ENCODE measurements at regions not wholly inside any gene's neighbourhood (a gene's known extent, or its start where the extent isn't known, plus 50 kb on each side); places are given as distances from the start of the nearest gene placed in this dataset.

DNA sequence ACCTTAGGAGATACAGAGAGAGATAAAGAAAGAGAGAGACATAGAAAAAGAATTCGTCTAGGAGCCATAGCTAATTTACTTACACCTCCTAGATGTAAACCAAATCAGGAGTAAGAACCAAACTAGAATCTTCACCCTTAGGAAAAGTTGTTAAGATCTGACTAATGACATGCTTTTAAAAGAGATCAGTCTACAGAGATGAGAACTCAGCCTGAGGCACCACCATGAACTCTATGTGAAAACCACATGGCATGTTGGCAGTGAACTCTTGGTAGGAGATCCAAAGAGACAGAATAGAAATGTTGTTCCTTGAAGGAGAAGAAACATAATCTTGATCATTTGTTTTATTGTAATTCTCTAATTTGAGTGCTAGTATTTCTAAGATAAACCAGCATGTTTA lies 585.4 kb upstream of the ID2 start:
- TF ChIP-seq CREB1 (IDR thresholded peaks at IDR 0.05; ENCODE audit: low read depth) (no peak), EP300 (IDR thresholded peaks at IDR 0.05; ENCODE audit: borderline replicate concordance) (no peak)

DNA sequence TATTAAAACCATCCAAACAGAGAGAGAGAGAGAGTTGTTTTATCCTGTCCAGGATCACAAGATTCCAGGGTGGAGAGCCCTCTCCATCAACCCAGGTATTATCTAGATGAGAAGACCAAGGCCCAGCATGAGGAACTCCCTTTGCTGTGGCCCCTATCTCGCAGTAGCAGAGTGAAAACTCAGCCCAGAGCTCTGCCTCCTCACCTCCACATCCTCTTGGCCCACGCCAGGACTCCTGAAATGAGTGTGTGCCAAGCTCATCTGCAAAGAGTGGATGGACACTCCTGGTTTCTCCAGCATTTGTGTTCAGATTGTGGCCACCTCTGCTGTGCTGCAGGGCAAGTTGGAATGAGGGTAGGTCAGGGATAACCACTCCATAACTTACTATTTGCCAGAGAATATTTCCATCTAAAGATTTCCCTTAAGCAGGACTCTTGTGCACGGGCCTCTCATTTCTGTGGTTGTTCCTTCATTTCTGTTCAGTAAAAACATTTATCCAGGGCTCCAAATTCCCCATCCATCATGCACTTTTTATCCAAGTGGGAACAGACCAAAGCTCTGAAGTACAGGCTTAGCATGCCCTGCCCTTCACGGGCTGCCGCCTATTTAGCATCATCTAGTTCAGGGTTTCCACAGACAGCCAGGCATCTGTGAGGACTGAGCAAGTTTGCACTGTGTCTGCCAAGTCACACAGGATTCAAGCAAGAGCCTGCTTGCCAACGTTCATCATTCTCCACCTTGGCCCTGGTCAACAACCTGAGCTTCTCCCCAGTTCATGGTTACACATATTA lies 583.2 kb upstream of the ID2 start:
- TF ChIP-seq NFIC (IDR thresholded peaks at IDR 0.05) (no peak), CEBPB (IDR thresholded peaks at IDR 0.05) (no peak), YY1 (IDR thresholded peaks at IDR 0.05; ENCODE audit: low read depth) (no peak), RAD21 (IDR thresholded peaks at IDR 0.05; ENCODE audit: low read depth) (no peak), ZBTB7A (IDR thresholded peaks at IDR 0.05; ENCODE audit: low read depth) (no peak), FOXM1 (IDR thresholded peaks at IDR 0.05; ENCODE audit: borderline replicate concordance, low read depth) (no peak), TCF12 (IDR thresholded peaks at IDR 0.05; ENCODE audit: low read depth) (no peak), EGR1 (IDR thresholded peaks at IDR 0.05) (no peak), EP300 (IDR thresholded peaks at IDR 0.05; ENCODE audit: borderline replicate concordance) (no peak), TEAD4 (IDR thresholded peaks at IDR 0.05) (no peak), CREB1 (IDR thresholded peaks at IDR 0.05; ENCODE audit: low read depth) (no peak), TAF1 (IDR thresholded peaks at IDR 0.05; ENCODE audit: low read depth) (no peak)
- TF ChIP-seq, protein P1, sequence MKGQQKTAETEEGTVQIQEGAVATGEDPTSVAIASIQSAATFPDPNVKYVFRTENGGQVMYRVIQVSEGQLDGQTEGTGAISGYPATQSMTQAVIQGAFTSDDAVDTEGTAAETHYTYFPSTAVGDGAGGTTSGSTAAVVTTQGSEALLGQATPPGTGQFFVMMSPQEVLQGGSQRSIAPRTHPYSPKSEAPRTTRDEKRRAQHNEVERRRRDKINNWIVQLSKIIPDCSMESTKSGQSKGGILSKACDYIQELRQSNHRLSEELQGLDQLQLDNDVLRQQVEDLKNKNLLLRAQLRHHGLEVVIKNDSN (IDR thresholded peaks at IDR 0.05), result no peak
- TF ChIP-seq, protein P2, sequence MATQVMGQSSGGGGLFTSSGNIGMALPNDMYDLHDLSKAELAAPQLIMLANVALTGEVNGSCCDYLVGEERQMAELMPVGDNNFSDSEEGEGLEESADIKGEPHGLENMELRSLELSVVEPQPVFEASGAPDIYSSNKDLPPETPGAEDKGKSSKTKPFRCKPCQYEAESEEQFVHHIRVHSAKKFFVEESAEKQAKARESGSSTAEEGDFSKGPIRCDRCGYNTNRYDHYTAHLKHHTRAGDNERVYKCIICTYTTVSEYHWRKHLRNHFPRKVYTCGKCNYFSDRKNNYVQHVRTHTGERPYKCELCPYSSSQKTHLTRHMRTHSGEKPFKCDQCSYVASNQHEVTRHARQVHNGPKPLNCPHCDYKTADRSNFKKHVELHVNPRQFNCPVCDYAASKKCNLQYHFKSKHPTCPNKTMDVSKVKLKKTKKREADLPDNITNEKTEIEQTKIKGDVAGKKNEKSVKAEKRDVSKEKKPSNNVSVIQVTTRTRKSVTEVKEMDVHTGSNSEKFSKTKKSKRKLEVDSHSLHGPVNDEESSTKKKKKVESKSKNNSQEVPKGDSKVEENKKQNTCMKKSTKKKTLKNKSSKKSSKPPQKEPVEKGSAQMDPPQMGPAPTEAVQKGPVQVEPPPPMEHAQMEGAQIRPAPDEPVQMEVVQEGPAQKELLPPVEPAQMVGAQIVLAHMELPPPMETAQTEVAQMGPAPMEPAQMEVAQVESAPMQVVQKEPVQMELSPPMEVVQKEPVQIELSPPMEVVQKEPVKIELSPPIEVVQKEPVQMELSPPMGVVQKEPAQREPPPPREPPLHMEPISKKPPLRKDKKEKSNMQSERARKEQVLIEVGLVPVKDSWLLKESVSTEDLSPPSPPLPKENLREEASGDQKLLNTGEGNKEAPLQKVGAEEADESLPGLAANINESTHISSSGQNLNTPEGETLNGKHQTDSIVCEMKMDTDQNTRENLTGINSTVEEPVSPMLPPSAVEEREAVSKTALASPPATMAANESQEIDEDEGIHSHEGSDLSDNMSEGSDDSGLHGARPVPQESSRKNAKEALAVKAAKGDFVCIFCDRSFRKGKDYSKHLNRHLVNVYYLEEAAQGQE (IDR thresholded peaks at IDR 0.05; ENCODE audit: low read depth), result no peak
- TF ChIP-seq, protein P3, sequence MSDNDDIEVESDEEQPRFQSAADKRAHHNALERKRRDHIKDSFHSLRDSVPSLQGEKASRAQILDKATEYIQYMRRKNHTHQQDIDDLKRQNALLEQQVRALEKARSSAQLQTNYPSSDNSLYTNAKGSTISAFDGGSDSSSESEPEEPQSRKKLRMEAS (IDR thresholded peaks at IDR 0.05), result no peak

DNA sequence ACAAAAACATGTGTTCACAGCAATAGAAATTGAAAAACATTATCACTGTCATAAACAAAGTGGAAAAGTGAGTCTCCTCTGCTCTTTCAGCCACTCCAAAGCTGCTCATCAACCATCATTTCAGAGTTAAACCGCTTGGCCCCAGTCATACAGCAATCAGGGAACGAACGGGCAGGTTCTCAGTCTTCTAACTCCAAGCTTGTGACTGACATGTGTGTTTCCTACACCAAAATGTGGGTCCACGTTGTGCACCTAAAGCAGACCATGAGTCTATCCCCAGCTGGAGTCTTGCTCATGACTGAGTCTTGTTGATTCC lies 582.6 kb upstream of the ID2 start:
- no peak for TF ChIP-seq ZBTB7A (IDR thresholded peaks at IDR 0.05; ENCODE audit: low read depth)
- TF ChIP-seq EGR1 (IDR thresholded peaks at IDR 0.05), result no peak
- TF ChIP-seq NFIC (IDR thresholded peaks at IDR 0.05), result no peak
- TF ChIP-seq, protein P1 (IDR thresholded peaks at IDR 0.05), result no peak
- no peak for TF ChIP-seq EP300 (IDR thresholded peaks at IDR 0.05; ENCODE audit: borderline replicate concordance)
- no peak for TF ChIP-seq TCF12 (IDR thresholded peaks at IDR 0.05; ENCODE audit: low read depth)
- TF ChIP-seq, protein P2 (IDR thresholded peaks at IDR 0.05; ENCODE audit: low read depth), result no peak
- no peak for TF ChIP-seq FOXM1 (IDR thresholded peaks at IDR 0.05; ENCODE audit: borderline replicate concordance, low read depth)
- no peak for TF ChIP-seq CEBPB (IDR thresholded peaks at IDR 0.05)
- TF ChIP-seq, protein P3 (IDR thresholded peaks at IDR 0.05), result no peak

DNA sequence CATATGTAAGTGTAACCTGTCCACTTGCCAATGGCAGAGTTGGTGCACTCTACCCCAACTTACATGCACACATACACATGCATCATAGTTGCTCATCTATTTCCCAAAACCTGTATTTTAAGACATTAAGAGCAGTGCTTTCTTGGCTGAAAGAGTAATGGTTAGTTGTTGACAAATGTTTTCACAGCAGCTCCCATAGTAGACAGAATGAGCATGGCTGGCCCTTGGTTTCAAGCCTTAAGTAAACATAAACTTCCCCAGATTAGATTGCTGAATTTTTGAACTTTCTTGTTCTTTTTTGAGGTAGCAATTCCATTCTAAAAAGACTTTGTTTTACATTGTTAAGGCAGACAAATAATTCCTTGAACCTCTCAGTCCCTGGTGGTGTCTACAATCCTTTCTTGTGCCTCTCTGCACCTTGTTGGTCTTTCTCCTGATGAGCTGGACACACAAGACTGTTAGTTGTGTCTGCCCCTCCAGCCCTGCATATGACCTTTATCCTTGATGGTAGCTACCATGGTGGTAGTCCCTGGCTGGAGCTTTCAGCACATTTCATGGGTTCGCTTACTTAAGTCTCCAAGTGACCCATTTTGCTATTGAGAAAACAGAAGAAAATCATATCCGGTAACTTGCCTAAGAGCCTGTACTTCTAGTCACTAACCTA lies 580.1 kb upstream of the ID2 start:
- no peak for TF ChIP-seq FOXM1 (IDR thresholded peaks at IDR 0.05; ENCODE audit: borderline replicate concordance, low read depth)
- no peak for TF ChIP-seq EGR1 (IDR thresholded peaks at IDR 0.05)
- TF ChIP-seq TEAD4 (IDR thresholded peaks at IDR 0.05), result no peak
- TF ChIP-seq, protein P1 (IDR thresholded peaks at IDR 0.05), result no peak

DNA sequence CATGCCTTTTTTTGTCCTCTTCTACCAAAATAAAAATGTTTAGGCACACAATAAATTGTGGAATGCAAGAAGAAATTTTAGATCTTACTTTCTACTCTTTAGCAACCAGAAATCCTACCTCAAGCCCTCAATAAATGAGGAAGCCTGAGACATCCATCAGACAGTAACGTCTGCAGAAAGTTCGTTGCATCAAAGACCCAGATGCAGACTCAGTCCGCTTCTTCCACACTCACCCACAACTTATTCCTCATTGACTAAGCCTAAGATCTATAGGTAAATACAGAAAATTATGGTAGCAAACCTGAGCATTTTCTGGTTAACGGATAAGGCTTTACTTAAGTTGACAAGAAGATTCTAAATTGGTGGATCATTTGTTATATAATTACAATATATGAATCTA lies 579.4 kb upstream of the ID2 start:
- TF ChIP-seq NFIC (IDR thresholded peaks at IDR 0.05) (no peak), FOXM1 (IDR thresholded peaks at IDR 0.05; ENCODE audit: borderline replicate concordance, low read depth) (no peak), YY1 (IDR thresholded peaks at IDR 0.05; ENCODE audit: low read depth) (no peak), RAD21 (IDR thresholded peaks at IDR 0.05; ENCODE audit: low read depth) (no peak), TEAD4 (IDR thresholded peaks at IDR 0.05) (no peak), ZBTB7A (IDR thresholded peaks at IDR 0.05; ENCODE audit: low read depth) (no peak), CEBPB (IDR thresholded peaks at IDR 0.05) (no peak)
- TF ChIP-seq, protein P2 (IDR thresholded peaks at IDR 0.05; ENCODE audit: low read depth), result no peak
- TF ChIP-seq, protein P3 (IDR thresholded peaks at IDR 0.05), result no peak
